SK-N-SH (cell line): ENCODE measurements at regions not wholly inside any gene's neighbourhood (a gene's known extent, or its start where the extent isn't known, plus 50 kb on each side); places are given as distances from the start of the nearest gene placed in this dataset.

Experiments
- CTCF ChIA-PET: fragments of 300-600, 350-600 bp; formaldehyde crosslinking; extraction: SDS; loops from one replicate; lab custom pipeline; 2021; lab: Yijun Ruan, JAX
- POLR2A ChIA-PET: fragments of 350-600 bp; sonication (Branson Sonifier 250); formaldehyde crosslinking; extraction: SDS; loops from one replicate; lab custom pipeline; 2020; ENCODE audit warnings: antibody characterized with exemption, inconsistent platforms; lab: Yijun Ruan, JAX
- DNase-seq: peaks from one replicate; pipeline ENCODE4 v3.0.0; 2012
- H2AFZ ChIP-seq: fragments of 200-600 bp; sonication (generic); 2 replicates; pipeline ENCODE4 v1.8.1; 2016; ENCODE audit warnings: antibody characterized with exemption, mild to moderate bottlenecking, low read depth
- H3F3A ChIP-seq: fragments of 200-600 bp; sonication (generic); replicated peaks from 2 replicates; pipeline ENCODE3; 2016; ENCODE audit warnings: antibody characterized with exemption, mild to moderate bottlenecking; ENCODE audit not compliant: insufficient read depth
- H3K27ac ChIP-seq, 2 experiments: fragments of 200-500 bp in 1 of 2; fragments of 200-600 bp in 1 of 2; sonication (Bioruptor generic) in 1 of 2; sonication (generic), shearing (Covaris generic) in 1 of 2; 2 replicates each; pipeline versions ENCODE4 v1.5.1 to v1.6.1; 2014 to 2016; ENCODE audit warnings: low read depth in 2 of 2, inconsistent platforms in 1 of 2, low read length in 1 of 2, mild to moderate bottlenecking in 1 of 2, mixed read lengths in 1 of 2
- H3K27me3 ChIP-seq: fragments of 200-600 bp; sonication (generic), shearing (Covaris generic); 2 replicates; pipeline ENCODE4 v1.6.1; 2016; ENCODE audit warnings: mixed run types; ENCODE audit not compliant: insufficient read depth
- H3K36me3 ChIP-seq, 2 experiments: fragments of 200-500 bp in 1 of 2; fragments of 200-600 bp in 1 of 2; sonication (Bioruptor generic) in 1 of 2; sonication (generic) in 1 of 2; replicated peaks in 1 of 2; 2 replicates each; pipeline versions ENCODE3 to v1.5.1; 2014 to 2016; ENCODE audit warnings: low read length in 1 of 2, mild to moderate bottlenecking in 1 of 2; ENCODE audit not compliant: insufficient read depth in 2 of 2, control insufficient read depth in 1 of 2
- H3K4me1 ChIP-seq, 2 experiments: fragments of 200-500 bp in 1 of 2; fragments of 200-600 bp in 1 of 2; sonication (Bioruptor generic) in 1 of 2; sonication (generic), shearing (Covaris generic) in 1 of 2; 2 replicates each; pipeline versions ENCODE4 v1.5.1 to v1.6.1; 2014 to 2016; ENCODE audit warnings: low read depth in 1 of 2, low read length in 1 of 2, mixed run types in 1 of 2; ENCODE audit not compliant: insufficient read depth in 2 of 2, control insufficient read depth in 1 of 2
- H3K4me2 ChIP-seq: fragments of 200-600 bp; sonication (generic), shearing (Covaris generic); 2 replicates; pipeline ENCODE4 v1.6.1; 2017; ENCODE audit warnings: mixed run types
- H3K4me3 ChIP-seq, 2 experiments: fragments of 200-500 bp in 1 of 2; fragments of 200-600 bp in 1 of 2; sonication (Bioruptor generic) in 1 of 2; sonication (generic), shearing (Covaris generic) in 1 of 2; 2 replicates each; pipeline versions ENCODE4 v1.5.1 to v1.8.1; 2014 to 2016; ENCODE audit warnings: low read depth in 2 of 2, inconsistent platforms in 1 of 2, low read length in 1 of 2, mild to moderate bottlenecking in 1 of 2, mixed read lengths in 1 of 2, moderate library complexity in 1 of 2
- H3K79me2 ChIP-seq: fragments of 200-600 bp; sonication (generic); 2 replicates; pipeline ENCODE4 v1.8.1; 2017; ENCODE audit warnings: mild to moderate bottlenecking; ENCODE audit not compliant: insufficient read depth
- H3K9ac ChIP-seq: fragments of 200-600 bp; sonication (generic); 2 replicates; pipeline ENCODE4 v1.6.1; 2017; ENCODE audit warnings: mixed run types
- H3K9me2 ChIP-seq: fragments of 200-600 bp; sonication (generic); 2 replicates; pipeline ENCODE4 v1.6.1; 2017; ENCODE audit warnings: mixed run types
- H3K9me3 ChIP-seq: fragments of 200-600 bp; sonication (generic); 2 replicates; pipeline ENCODE4 v1.6.1; 2017; ENCODE audit warnings: mixed run types, mild to moderate bottlenecking, moderate library complexity
- H4K20me1 ChIP-seq: fragments of 200-600 bp; sonication (generic); 2 replicates; pipeline ENCODE4 v1.6.1; 2017; ENCODE audit warnings: mild to moderate bottlenecking, mixed run types; ENCODE audit not compliant: insufficient read depth
- EZH2phosphoT487 ChIP-seq: fragments of 200-600 bp; sonication (generic); IDR thresholded peaks from 2 replicates; pipeline ENCODE4 v1.6.1; 2017; ENCODE audit warnings: low read depth, mixed run types, mild to moderate bottlenecking, antibody characterized with exemption, moderate library complexity, borderline replicate concordance
- FOSL2 ChIP-seq: IDR thresholded peaks from 2 replicates; pipeline ENCODE4 v1.4.0; 2012; ENCODE audit warnings: low read depth, mild to moderate bottlenecking, moderate library complexity, borderline replicate concordance
- FOXJ3 ChIP-seq: sonication (generic); formaldehyde crosslinking; IDR thresholded peaks from 2 replicates; pipeline ENCODE4 v1.5.1; 2020; ENCODE audit warnings: mild to moderate bottlenecking, missing genetic modification reagents
- FOXM1 ChIP-seq: IDR thresholded peaks from 2 replicates; pipeline ENCODE4 v1.4.0; 2012; ENCODE audit warnings: low read depth, mild to moderate bottlenecking
- GABPA ChIP-seq: IDR thresholded peaks from 2 replicates; pipeline ENCODE4 v1.4.0; 2012; ENCODE audit warnings: low read depth, mild to moderate bottlenecking
- GATA2 ChIP-seq: sonication (generic); formaldehyde crosslinking; IDR thresholded peaks from 2 replicates; pipeline ENCODE4 v1.5.0; 2020; ENCODE audit warnings: mild to moderate bottlenecking, missing genetic modification reagents
- MXI1 ChIP-seq: IDR thresholded peaks from 2 replicates; pipeline ENCODE4 v1.6.1; 2012; ENCODE audit warnings: mild to moderate bottlenecking, low read depth, low read length, improper control_type of control experiment
- NFIC ChIP-seq: IDR thresholded peaks from 2 replicates; pipeline ENCODE4 v1.4.0; 2012; ENCODE audit warnings: borderline replicate concordance
- NRF1 ChIP-seq: IDR thresholded peaks from 2 replicates; pipeline ENCODE4 v1.6.1; 2012; ENCODE audit warnings: low read depth, mild to moderate bottlenecking, low read length
- PBX3 ChIP-seq: IDR thresholded peaks from 2 replicates; pipeline ENCODE4; 2012
- POLR2AphosphoS5 ChIP-seq: IDR thresholded peaks from 2 replicates; pipeline ENCODE4 v1.6.1; 2012; ENCODE audit warnings: low read depth, low read length
- RAD21 ChIP-seq: IDR thresholded peaks from 2 replicates; pipeline ENCODE4 v1.6.1; 2012; ENCODE audit warnings: mild to moderate bottlenecking, low read length
- RCOR1 ChIP-seq: fragments of 150-350 bp; IDR thresholded peaks from 2 replicates; pipeline ENCODE4 v1.6.1; 2017; ENCODE audit warnings: antibody characterized with exemption, low read length
- RFX5 ChIP-seq: IDR thresholded peaks from 2 replicates; pipeline ENCODE4 v1.6.1; 2012; ENCODE audit warnings: mild to moderate bottlenecking, improper control_type of control experiment, low read length
- RXRA ChIP-seq: IDR thresholded peaks from 2 replicates; pipeline ENCODE4 v1.4.0; 2012; ENCODE audit warnings: low read depth, mild to moderate bottlenecking, borderline replicate concordance
- SIN3A ChIP-seq: IDR thresholded peaks from 2 replicates; pipeline ENCODE4 v1.6.1; 2012; ENCODE audit warnings: low read depth, mild to moderate bottlenecking, low read length, moderate library complexity, borderline replicate concordance
- SMC3 ChIP-seq: IDR thresholded peaks from 2 replicates; pipeline ENCODE4 v1.6.1; 2012; ENCODE audit warnings: low read depth, low read length, improper control_type of control experiment
- TAF1 ChIP-seq: IDR thresholded peaks from 2 replicates; pipeline ENCODE4 v1.6.1; 2012; ENCODE audit warnings: low read depth, mild to moderate bottlenecking, low read length, moderate library complexity, borderline replicate concordance
- TEAD4 ChIP-seq: IDR thresholded peaks from 2 replicates; pipeline ENCODE4 v1.4.0; 2012; ENCODE audit warnings: mild to moderate bottlenecking, borderline replicate concordance; ENCODE audit not compliant: insufficient read depth
- USF2 ChIP-seq: fragments of 150-350 bp; IDR thresholded peaks from 2 replicates; pipeline ENCODE4 v1.6.1; 2017; ENCODE audit warnings: antibody characterized with exemption, low read length, low read depth, borderline replicate concordance
- YY1 ChIP-seq: IDR thresholded peaks from 2 replicates; pipeline ENCODE4 v1.4.0; 2012; ENCODE audit warnings: low read depth, mild to moderate bottlenecking
- ZBTB33 ChIP-seq: IDR thresholded peaks from 2 replicates; pipeline ENCODE4 v1.4.0; 2012; ENCODE audit warnings: low read depth, borderline replicate concordance
- WGBS: methylation state at CpG from one replicate; pipeline ENCODE4 v1.1.6; 2017; ENCODE audit warnings: low lambda C conversion rate; 5-methylcytosine and 5-hydroxymethylcytosine counted together
- TF ChIP-seq, protein P1 (sequence below): IDR thresholded peaks from 2 replicates; pipeline ENCODE4 v1.4.0; 2012; ENCODE audit warnings: low read depth

GRCh38 chr17:56011406-56012131 lies 141.7 kb upstream of the ANKFN1 start:
- CTCF ChIA-PET, result interaction anchor here (1.5 kb wide), 1 partner anchor 10 kb away, joined by 5 read pairs; no protein-coding TSS in a partner anchor
- POLR2A ChIA-PET, result no interaction called here

DNA sequence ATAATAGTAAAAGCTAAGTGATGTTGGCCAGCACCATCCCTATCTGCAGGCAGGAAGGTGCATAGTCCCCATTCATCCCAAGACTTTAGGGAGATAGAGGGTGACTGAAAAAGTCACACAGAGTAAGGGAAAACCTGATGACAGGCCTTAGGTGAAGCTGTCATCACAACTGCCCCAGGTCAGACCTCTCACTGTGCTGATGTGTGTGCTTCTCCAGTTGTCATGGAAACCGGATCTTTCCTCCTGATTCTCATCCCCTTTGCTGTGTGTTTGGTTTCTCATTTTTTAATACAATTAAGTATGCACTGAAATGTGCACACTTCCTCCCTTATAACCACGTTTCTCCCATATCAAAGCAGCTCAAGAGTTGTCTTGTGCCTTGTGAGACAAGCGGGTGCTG lies 135.1 kb upstream of the ANKFN1 start:
- H3K9ac ChIP-seq, result no peak overlapping the region
- H4K20me1 ChIP-seq, result no peaks in the 10 kb centered on the region
- ChIA-PET POLR2A (no interaction called here), CTCF (no interaction called here)
- H3K9me2 ChIP-seq, result 0 out of 2 replicates have a peak, but pooled peaks cover 4% of the 10 kb centered on the region
- no peaks in the 10 kb centered on the region for H3K9me3 ChIP-seq
- peaks cover 8% of the 10 kb centered on the region; the same call in 1 of the 2 replicates for H3K27me3 ChIP-seq
- H3K79me2 ChIP-seq, result no peaks in the 10 kb centered on the region
- WGBS, result 5% methylated on average over 3 of the region's 3 CpGs
- no peak overlapping the region for H2AFZ ChIP-seq
- no peak overlapping the region for H3K4me3 ChIP-seq
- H3K4me2 ChIP-seq, result no peak overlapping the region
- H3K4me1 ChIP-seq, result no peaks in the 10 kb centered on the region
- DNase-seq, result no peak
- H3K36me3 ChIP-seq, result no peaks in the 10 kb centered on the region
- H3K27ac ChIP-seq, result no peak overlapping the region
- H3F3A ChIP-seq, result no peaks in the 10 kb centered on the region
- TF ChIP-seq, protein P1, sequence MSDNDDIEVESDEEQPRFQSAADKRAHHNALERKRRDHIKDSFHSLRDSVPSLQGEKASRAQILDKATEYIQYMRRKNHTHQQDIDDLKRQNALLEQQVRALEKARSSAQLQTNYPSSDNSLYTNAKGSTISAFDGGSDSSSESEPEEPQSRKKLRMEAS, result no peak
- TF ChIP-seq ZBTB33 (no peak), NRF1 (no peak), SMC3 (no peak), TAF1 (no peak), MXI1 (no peak), RXRA (no peak), RCOR1 (no peak), GABPA (no peak), FOSL2 (no peak), USF2 (no peak), FOXM1 (no peak), RFX5 (no peak), TEAD4 (no peak)

More at GRCh38 chr17:56011406-56012131, 141.7 kb upstream of the ANKFN1 start:
- Histone ChIP-seq H3K36me3 (no peaks in the 10 kb centered on the region), H3K27me3 (no peaks in the 10 kb centered on the region), H3K27ac (no peak overlapping the region), H3K9me3 (no peaks in the 10 kb centered on the region), H3K9ac (no peak overlapping the region), H3F3A (no peaks in the 10 kb centered on the region), H3K4me2 (no peak overlapping the region), H4K20me1 (no peaks in the 10 kb centered on the region), H3K79me2 (no peaks in the 10 kb centered on the region), H3K4me3 (no peak overlapping the region), H3K4me1 (no peaks in the 10 kb centered on the region), H2AFZ (no peak overlapping the region), H3K9me2 (0 out of 2 replicates have a peak, but pooled peaks cover 4% of the 10 kb centered on the region)
- TF ChIP-seq YY1 (no peak), SMC3 (no peak), TAF1 (no peak), RAD21 (no peak), POLR2AphosphoS5 (no peak), EZH2phosphoT487 (no peak), GATA2 (CRISPR knock-in tag) (no peak), NFIC (no peak), FOXJ3 (CRISPR knock-in tag) (no peak), FOXM1 (no peak), PBX3 (no peak), RCOR1 (no peak), SIN3A (no peak)
- WGBS, result 3% methylated on average over 4 of the region's 4 CpGs
- DNase-seq, result no peak
